Amygdala (tissue), 56 donors: ENCODE measurements at regions not wholly inside any gene's neighbourhood (a gene's known extent, or its start where the extent isn't known, plus 50 kb on each side); places are given as distances from the start of the nearest gene placed in this dataset.

Experiments used
- DNase-seq, 56 donors: peaks; one replicate each; lab custom pipeline; 2025; lab: John Stamatoyannopoulos, UW

DNA sequence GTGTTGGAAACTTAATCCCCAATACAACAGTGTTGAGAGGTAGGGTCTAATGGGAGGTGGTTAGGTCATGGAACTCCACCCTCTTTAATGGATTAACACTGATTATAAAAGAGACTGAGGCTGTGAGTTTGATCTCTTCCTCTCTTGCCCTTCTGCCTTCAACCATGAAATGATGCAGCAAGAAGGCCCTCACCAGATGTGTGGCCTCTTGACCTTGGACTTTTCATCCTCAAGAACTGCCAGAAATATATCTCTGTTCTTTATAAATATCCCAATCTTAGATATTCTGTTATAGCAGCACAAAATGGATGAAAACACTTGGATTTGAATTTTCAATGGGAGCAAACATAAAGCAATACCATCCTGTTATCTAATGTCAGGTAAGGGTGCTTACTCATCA, 67.6 kb downstream of the NMUR2 start:
- no peak for DNase-seq

DNA sequence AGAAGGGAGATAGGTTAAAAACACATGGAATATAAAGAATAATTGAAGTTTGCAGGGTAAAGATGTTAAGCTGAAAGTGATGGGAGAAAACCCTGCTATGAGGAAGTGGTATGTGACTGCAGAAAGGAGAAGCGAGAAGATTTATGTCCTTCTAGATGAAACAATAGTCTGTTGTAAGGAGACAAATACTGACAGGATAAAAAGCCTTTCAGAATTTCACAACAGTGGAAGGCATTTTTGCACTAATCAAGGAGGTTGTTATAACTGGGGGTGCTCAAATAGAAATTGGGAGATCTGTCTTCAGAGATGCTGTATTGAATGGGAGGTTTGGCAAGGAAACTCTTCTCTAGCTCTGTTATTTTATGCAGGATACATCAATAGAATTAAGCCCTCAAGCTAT, 69.6 kb downstream of the NMUR2 start:
- DNase-seq = no peak

DNA sequence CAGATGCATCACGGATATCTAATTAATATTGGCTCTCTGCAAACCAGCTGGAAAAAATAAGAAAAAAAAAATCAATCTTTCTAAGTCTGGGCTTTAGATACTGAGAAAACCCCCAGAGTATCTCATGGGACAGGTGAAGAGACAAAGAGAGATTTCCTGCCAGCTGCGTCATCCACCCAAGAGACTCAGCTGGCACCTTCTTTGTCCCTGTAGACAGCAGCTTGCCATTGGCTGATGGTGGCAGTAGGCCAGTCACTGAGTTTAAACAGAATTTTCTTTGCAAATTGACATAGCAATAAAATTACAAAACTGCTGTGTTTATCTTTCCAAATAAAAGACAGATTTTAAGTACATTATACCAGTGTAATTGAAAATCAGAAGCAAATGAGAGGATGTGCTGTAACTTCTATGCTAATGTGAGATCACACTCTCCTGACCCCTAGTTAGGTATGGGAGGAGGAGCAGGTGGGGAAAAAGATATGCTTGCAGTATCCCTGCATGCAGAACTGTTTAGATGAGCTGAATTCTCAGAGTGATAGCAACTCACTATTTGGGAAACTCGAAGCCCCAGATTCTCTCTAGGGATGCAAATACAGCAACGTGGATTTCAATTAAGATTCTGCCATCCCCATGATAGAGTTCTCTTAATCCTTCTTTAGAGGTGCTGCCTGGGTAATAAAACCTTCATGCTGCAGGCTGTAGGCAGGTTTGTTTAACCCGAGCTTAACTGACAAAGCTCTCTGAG, 72.2 kb downstream of the NMUR2 start:
- no peak for DNase-seq

DNA sequence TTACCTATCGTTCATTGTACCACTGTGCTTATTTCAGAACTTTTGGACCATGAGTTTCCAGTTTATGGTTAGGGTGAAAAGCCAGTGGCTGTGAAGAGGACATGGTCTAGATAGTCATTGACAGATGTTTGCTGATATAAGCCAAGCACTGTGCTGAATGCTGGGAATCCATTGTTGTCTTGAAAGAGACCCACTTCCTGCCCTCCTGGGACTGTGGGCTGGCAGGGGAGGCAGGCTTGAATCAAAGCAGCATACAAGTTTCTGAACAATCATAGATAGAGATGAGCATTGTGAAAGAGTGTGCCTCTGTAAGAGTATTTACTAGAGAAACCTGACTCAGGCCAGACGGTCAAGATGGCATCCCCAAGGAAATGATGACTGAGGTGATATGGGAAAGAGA, 73.4 kb downstream of the NMUR2 start:
- no peak for DNase-seq

DNA sequence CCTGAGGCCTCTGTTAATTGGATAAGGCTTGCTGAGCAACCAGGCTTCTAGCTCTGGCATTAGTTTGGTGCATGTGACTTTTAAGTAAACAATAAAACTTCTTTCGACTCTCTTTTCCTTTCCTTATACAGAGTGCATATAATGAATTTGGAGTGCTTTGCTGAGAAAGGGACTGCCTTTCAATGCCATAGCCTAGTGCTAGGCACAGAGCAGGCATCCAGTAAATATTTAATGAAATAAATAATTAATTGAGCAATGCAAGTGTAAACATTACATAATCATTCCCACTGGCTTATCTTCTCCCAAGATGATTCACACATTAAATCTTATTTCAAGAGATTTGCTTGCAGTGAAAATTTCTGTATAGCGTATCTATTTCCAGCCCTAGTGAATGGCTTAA, 74.1 kb downstream of the NMUR2 start:
- no peak for DNase-seq

DNA sequence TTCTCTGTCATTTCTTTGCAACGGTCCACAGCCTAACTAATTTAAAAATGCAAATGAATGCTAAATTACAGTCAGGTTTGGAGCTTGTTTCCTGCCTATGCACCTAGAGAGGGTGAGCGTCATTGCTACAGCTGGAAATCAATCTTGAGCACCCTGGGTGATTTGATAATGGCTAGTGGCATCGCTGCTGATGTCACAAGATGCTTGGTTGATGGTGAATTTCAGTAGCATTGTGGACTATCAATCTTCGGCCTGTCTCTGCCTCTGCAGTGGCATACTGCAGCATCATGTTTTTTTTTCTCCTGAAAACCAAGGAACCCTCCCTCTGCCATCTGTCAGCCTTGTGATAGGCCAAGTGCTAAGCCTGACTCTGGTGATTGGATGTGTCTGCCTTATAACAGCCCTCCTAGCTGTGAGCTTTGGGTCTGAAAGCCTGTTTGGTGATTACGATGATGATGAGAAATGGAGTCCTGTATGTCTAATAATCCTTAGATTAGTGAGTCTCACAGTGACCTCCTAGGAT, 75.3 kb downstream of the NMUR2 start:
- DNase-seq = no peak

DNA sequence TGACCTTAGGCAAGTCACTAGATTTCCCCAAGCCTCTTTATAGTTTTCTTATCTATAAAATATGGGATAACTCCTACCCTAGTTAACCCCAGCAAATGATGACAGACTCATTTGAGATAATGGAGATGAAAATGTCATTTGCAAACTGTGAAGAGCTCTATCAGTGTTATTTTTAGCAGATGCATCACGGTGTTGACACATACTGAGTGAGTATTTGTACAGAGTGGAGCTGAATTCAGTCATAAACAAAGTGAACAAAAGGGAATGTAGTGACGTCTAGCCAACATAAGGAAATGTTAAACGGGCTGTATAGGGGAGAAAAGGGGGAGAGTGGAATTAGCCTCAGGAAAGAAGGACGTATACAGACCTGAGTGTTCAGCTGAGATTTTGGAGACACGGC, 75.9 kb downstream of the NMUR2 start:
- no peak for DNase-seq

DNA sequence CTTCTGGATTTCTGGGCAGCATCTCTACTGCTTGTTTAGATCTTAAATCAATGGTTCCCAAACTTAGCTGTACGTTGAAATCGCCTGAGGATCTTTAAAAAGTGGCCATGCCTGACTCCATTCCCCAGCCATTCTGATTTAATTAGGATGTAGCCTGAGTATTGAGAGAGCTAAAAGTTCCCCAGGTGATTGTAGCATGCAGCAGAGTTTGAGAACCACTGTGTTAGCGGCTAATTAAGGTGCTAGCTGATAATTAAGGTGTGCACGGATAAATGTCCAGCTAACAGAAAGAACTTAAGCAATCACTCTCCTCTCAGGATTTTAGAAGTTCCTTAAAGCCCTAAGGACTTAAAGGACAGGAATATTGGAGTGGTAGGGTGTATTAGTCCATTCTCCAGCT, 89.1 kb downstream of the NMUR2 start:
- DNase-seq = no peak

DNA sequence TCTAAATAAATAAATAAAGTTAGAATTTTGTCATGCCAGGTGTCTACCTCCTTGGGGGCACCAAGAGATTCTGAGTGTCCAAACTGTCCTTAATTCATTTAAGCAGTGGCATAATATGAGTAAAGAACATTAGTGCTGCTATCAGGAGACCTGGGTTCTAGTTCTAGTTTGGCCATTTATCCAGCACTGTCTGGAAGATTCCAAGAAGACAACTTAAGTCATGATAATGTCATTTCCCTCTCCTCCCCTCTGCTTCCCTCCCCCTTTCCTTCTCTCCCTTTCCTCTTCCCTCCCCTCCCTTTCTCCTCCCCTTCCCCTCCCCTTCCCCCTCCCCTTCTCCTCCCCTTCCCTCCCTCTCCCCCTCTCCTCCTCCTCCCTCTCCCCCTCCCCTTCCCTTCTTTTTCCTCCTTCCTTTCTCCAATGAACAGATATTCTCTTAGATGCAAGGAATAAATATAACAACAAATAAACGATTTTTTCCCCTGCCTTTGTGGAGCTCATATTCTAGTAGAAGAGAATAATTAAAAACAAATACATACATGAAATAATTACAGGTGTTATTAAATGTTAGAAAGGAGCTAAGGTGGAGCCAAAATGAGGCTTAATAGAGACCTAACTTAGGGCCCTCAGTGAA, 90.8 kb downstream of the NMUR2 start:
- DNase-seq = no peak

DNA sequence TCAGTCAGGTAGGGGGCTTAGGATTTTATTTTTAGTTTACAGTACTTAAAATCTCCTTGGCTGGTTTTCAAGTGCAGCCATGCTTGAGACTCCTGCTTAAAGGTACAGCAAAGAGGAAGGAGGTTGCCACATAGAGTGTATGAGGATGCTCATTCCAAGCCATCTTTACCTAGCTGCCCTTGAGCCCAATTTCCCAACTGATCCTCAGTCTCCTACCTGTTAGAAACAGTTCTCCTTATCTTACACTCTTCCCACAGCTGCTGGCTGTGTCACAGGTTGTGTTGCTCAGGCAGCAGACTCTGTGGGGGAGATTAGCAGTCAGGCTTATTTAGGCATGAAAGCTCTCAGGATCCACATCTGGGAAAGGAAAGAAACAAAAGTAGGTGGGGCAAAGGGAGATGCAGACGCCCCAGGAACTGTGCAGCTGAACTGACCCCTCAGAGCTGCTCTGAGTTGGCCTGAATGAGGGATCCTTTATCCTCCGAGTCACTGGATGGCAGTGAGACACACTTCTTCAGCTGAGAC, 95.1 kb downstream of the NMUR2 start:
- no peak for DNase-seq

DNA sequence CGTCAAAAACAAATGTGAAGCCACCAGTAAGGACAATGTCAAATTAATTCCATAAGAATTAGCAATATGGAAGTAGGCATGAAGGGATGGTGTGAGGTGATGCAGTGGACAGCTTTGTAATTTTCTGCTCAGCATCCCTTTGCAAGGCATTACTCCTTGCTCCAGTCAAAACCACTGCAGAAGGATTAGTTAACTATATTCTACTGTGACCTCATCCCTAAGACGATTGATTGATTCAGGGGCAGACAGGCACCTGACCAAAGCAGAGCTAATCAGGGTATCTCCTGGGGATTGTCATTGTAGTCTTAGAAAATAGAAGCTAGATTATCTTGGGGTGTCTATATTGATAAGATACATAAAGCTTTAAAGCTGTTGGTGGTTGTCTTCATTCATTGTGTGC, 98.7 kb downstream of the NMUR2 start:
- DNase-seq = no peak

DNA sequence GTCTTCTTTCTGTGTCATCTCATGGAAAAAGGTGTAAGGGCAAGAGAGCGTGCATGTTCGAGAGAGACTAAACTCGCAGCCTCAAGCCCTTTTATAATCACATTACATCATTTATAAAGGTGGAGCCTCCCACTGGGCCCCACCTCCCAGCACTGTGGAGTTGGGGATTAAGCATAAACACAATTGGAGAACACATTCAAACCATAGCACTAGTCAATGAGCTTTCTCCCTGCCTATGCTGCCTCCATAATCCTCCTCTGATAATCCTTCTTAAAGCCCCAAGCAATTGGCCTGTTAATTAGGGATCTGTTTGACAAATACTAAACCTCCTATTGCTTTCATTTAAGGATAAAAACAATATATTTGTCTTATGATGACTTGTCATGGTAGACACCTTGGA, 99.6 kb downstream of the NMUR2 start:
- DNase-seq = no peak

DNA sequence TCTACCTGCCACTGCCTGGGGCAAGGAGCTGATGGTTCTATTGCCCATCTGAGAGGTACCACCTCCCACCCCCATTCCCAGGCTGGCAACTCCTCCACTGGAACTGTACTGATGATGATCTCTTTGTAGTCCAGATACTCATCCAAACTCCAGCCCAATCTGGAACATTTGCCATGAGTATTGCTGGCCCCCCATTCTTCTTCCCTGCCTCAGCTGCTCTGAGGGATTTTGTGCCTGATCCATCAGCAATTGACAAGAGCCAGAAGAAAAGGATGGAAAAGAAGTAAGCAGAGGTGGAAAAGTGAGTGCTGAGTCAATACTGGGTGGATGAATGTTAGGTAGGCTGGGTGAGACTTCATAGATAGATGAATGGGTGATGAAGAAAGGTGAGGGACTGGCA, 101.2 kb downstream of the NMUR2 start:
- no peak for DNase-seq

DNA sequence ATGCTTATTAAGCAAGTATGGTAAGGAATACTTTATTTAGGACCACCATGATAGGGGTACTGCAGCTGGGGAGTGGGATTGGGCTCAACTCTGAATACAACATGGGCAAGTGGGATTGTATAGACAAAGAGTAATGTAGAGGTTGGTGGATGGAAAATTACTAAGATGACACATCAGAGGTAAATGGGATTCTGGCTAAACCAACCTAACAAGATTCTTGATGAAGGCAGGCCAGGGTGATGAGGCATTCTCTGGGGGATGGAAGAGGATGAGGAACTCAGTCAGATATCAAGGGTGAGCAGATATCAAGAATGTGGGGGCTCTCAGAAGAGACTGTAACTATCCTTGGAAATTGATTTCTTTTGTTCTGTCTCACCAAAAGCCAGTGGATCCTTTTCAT, 107.2 kb downstream of the NMUR2 start:
- DNase-seq = no peak

DNA sequence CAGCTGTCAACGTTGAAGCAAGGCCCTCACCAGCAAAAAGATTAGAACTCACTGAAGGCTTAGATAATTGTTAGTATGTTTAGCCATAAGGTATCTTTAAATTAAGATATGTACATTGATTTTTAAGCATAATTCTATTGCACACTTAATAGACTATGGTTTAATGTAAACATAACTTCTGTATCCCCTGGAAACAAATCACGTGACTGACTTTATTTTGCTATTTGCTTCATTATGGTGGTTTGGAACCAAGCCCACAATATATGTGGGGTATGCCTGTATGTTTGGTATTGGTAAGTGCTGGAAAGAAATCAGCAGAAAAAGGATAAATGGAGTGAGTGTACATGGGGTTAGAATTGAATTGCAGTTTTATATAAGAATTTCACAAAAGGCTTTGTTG, 111.9 kb downstream of the NMUR2 start:
- DNase-seq = no peak

DNA sequence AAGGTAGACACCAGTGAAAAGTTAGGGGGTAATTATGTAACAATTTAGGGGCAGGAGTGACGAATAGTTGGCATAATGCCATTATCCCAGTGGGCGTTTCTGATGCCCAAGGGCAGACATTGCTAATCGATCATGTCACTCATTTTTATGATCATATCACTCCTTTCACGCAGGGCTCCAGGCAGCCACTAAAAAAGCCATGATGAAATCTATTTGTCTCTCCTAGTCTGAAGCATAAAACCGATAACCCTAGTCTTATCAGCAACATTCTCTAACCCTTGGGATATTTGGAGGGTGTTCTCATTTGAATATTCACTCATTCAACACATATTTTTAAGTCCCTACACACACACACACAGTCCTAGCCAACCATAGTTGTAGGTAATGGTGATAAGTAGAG, 114.9 kb downstream of the NMUR2 start:
- DNase-seq = no peak

DNA sequence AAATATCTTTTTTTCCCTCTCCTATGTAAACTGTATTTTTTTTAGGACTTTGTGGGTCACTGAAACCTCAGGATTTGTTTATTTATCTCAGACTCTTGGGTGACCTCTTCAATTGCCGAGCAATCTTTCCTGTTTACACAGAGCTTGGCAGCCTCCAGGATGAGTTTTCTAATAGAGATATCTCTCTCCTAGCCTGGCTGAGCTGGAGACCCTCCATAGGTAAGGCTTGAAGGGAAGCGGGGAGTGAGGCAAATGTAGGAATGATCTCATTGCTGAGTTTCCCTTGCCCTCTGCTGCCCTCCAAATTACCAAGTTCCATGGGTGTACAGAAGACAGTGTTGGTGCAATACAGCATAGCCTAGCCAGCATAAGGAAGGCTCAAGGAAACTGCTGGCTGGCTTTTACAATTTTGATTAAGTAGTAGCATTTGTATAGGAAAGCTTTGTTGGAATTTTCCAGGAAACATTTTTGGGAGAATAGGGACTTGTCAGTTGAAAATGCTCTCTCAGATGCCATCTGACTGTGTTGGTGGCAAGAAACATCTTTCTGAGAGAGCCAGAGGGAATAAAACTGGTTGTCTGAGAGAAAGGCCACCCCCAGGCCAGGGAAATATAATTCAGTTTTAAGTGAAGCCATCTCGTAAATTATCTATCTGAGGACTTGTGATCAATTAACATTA, 116.0 kb downstream of the NMUR2 start:
- no peak for DNase-seq

DNA sequence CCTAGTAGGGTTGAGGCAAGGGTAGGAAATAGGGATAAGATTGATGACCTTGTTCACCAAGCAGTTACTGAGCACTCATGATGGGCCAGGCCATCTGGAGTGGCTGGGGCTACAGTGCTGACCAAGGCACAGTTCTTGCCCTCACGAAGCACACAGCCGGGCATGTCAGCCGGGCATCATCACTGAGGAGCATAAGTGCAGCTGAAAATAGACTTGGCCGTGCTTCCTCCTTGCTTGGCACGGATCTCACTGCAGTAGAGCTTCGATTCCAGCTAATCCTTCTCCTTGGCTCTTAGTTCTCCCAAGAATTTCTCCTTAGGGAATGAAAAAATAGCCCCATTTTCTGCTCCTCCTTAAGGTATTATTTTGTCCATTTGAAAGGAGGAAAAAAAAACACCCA, 116.6 kb downstream of the NMUR2 start:
- DNase-seq = no peak

DNA sequence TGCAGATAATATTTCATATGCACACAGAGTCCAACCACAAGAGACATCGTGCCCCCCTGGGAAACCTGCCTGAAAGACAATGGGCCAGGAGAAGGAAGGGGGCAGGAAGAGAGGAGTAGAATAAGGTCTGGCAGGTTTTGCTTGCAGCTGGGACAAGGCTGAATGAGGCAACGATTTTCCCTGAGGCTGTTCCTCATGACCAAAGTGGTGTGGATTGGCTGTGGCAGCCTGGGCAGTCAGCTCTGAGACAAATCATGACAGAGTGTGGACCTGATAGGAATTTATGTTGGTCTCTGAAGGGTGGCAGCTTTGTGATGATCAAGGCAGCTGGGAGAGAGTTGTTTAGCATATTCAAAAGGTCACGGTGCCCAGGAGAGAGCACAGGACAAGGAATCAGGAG, 119.3 kb downstream of the NMUR2 start:
- no peak for DNase-seq

DNA sequence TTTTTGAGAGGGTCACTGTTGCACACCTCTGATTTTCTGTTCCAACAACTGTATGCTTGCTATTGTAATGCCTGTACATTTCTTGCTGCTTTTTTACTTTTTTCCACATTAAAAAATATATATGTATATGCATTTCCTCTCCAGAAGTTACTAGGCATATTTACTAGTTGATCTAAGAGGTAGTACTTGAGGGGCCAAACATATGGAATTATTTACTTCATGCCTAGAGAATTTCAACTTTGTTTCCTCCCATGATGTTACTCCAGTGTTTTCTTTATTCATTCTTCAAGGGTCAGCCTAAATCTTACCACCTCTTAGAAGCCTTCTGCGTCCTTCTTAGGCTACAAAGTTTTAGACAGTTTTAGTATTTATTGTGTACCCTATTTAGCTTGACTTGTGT, 122.7 kb downstream of the NMUR2 start:
- DNase-seq = no peak

DNA sequence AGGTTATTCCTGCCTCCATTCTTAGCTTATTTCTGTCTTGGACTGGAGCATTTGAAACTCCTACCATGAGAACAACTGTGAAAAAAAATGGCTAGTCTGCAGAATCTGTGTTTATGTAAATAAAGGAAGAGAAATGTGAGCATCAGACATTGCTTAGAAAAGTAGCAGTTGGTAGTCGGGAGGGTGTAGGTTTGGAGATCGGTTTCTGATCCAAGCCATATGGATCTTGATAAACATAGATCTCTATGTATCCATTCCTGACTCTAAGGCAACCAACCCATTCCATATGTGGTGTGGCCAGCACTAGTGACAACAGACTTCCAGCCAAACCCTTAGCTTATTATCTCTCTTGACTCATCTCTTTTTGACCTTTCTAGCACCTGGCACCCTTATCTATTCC, 127.1 kb downstream of the NMUR2 start:
- DNase-seq = no peak

DNA sequence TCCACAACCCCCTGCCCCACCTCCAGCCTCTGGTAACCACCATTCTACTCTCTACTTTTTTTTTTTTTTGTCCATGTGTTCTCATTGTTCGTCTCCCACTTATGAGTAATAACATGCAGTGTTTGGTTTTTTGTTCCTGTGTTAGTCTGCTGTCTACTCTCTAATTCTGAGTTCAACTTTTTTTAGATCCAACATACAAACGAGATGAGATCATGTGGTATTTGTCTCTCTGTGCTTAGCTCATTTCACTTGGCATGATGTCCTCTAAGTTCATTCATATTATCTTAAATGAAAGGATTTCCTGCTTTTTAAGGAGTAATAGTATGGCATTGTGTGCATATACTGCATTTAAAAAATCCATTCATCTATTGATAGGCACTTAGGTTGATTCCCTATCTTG, 130.9 kb downstream of the NMUR2 start:
- DNase-seq = no peak
